ENCODE measurements at regions not wholly inside any gene's neighbourhood (a gene's known extent, or its start where the extent isn't known, plus 50 kb on each side); places are given as distances from the start of the nearest gene placed in this dataset.

DNA sequence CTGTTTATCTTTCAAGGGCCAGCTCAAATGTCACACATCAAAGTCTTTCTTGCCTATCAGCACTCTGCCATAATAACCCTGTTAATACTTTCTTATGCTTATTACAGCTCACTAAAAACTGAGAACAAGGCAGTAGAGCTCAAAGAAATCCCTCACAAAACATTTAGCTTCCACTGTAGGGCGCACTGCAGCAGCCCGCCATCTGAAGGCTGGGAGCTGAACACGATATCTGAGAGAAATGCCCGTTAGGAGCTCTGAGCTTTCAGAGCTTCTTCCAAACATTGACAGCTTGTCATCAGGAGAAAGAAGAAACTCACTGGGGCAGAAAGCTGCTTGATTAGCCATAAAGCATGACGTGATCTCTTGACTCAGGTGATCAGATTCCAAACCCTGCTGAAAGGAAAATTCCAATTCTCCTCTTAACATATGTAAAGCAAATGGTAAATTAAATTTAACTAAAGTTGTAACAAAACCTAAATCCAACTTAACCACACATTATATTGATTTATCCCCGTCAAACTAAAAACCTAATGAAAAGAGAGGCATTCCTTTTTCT, 175.7 kb downstream of the C12orf50 start:
- H3K4me3 Mint-ChIP-seq: no peak overlapping the region
- no peaks in the 10 kb centered on the region for H3K9me3 Mint-ChIP-seq
- no peak overlapping the region for H3K27ac Mint-ChIP-seq
- H3K27me3 Mint-ChIP-seq (ENCODE audit: insufficient read depth): peaks cover 2% of the 10 kb centered on the region; the same call in 1 of the 2 replicates
- TF ChIP-seq, protein P1, sequence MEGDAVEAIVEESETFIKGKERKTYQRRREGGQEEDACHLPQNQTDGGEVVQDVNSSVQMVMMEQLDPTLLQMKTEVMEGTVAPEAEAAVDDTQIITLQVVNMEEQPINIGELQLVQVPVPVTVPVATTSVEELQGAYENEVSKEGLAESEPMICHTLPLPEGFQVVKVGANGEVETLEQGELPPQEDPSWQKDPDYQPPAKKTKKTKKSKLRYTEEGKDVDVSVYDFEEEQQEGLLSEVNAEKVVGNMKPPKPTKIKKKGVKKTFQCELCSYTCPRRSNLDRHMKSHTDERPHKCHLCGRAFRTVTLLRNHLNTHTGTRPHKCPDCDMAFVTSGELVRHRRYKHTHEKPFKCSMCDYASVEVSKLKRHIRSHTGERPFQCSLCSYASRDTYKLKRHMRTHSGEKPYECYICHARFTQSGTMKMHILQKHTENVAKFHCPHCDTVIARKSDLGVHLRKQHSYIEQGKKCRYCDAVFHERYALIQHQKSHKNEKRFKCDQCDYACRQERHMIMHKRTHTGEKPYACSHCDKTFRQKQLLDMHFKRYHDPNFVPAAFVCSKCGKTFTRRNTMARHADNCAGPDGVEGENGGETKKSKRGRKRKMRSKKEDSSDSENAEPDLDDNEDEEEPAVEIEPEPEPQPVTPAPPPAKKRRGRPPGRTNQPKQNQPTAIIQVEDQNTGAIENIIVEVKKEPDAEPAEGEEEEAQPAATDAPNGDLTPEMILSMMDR (IDR thresholded peaks at IDR 0.05): no peak
- no peaks in the 10 kb centered on the region for H3K36me3 Mint-ChIP-seq (ENCODE audit: low read depth)
- no peak for DNase-seq
- no peaks in the 10 kb centered on the region for H3K4me1 Mint-ChIP-seq (ENCODE audit: low read depth)

DNA sequence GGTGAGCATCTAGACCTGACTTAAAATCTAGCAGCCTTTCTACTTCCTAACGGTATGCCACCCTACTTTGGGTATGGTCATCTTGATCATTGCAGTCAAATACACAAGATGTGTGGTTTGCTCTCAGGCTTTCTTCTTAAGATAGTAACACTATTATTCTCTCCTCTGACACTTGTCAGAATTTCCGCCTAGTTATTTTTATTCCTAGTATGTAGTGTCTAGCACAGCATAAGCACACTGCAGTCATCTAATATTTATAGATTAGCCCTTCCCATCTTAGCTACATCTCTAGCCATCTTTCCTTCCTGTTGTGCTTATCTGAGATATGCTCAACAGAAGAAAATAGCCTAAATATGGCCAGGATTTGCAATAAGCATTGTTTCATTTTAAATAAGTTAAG, 180.1 kb downstream of the C12orf50 start:
- no peak for DNase-seq
- no peaks in the 10 kb centered on the region for H3K4me1 Mint-ChIP-seq (ENCODE audit: low read depth)
- TF ChIP-seq, protein P1 (IDR thresholded peaks at IDR 0.05): no peak

DNA sequence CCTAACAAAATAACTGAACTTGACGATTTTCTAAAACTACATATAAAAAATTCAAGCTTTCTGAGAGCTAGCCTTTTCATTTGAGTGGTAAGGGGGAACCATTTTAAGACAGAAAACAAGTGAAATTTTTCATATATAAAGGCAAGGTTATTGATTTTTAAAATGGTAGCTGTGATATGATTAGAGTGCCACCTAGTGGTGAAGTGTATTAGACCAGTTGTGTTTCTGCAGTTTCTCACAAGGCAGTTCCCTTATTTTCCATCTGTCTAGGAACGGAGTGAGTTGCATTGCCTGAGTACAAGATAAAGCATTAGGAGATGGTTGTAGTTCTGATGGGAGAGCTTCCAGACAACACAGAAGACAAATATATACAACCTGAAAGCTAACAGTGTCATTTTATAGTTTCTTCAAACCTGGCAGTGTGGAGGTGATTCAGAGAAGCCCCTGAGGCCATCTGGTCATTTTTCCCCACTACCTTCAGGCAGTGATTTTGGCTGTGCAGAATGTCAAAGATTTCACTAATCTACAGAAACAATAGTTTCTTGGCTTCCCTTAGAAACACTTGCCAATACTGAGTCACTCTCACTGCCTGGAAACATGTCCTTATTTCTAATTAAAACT, 180.8 kb downstream of the C12orf50 start:
- Mint-ChIP-seq H3K27me3 (ENCODE audit: insufficient read depth) (no peaks in the 10 kb centered on the region), H3K4me3 (no peak overlapping the region), H3K27ac (no peak overlapping the region), H3K9me3 (no peaks in the 10 kb centered on the region), H3K36me3 (ENCODE audit: low read depth) (no peaks in the 10 kb centered on the region), H3K4me1 (ENCODE audit: low read depth) (no peaks in the 10 kb centered on the region)
- TF ChIP-seq, protein P1 (IDR thresholded peaks at IDR 0.05): peak; percentile 96
- DNase-seq: peak; percentile 43

More for the DNA sequence above, 180.1 kb downstream of the C12orf50 start:
- Mint-ChIP-seq H3K36me3 (ENCODE audit: low read depth) (no peaks in the 10 kb centered on the region), H3K27ac (no peak overlapping the region), H3K4me3 (no peak overlapping the region), H3K27me3 (ENCODE audit: insufficient read depth) (no peaks in the 10 kb centered on the region), H3K9me3 (no peaks in the 10 kb centered on the region)

DNA sequence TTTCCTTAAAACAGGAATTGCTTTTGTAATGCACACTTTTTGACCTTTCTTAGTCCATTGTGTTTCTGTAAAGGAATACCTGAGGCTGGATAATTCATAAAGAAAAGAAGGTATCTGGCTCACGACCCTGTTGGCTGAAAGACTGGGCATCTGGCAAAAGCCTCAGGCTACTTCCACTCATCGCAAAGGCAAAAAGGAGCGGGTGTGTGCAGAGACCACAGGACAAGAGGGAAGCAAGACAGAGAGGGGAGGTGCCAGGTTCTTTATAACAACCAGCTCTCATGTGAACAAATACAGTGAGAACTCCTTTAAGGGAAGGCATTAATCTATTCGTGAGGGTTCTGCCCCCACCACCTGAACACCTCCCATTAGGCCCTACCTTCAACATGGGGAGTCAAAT, 182.1 kb downstream of the C12orf50 start:
- Mint-ChIP-seq H3K36me3 (ENCODE audit: low read depth) (no peaks in the 10 kb centered on the region), H3K4me3 (no peak overlapping the region), H3K27me3 (ENCODE audit: insufficient read depth) (no peaks in the 10 kb centered on the region), H3K27ac (no peak overlapping the region), H3K9me3 (no peaks in the 10 kb centered on the region), H3K4me1 (ENCODE audit: low read depth) (no peaks in the 10 kb centered on the region)
- DNase-seq: no peak
- TF ChIP-seq, protein P1 (IDR thresholded peaks at IDR 0.05): no peak

DNA sequence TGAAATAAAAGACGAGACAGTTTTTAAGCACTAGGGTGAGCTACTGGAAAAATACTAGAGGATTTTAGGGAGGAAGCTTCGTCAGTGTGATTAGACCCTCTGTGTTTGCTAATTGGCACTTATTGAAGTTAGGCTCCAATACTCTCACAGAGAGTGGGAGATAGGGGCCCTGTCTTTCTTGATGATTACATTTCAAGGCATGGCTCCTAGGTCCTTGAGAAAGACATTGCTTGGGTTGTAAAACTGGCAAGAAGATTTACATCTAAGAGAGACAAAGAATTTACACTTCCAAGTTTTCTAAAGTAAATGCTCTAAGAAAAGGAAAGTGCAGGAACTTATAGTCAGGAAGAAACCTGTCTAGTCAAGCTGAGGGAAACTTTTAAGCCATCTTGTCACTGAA, 183.2 kb downstream of the C12orf50 start:
- Mint-ChIP-seq H3K9me3 (no peaks in the 10 kb centered on the region), H3K36me3 (ENCODE audit: low read depth) (no peaks in the 10 kb centered on the region), H3K4me1 (ENCODE audit: low read depth) (no peaks in the 10 kb centered on the region), H3K27ac (no peak overlapping the region), H3K4me3 (no peak overlapping the region), H3K27me3 (ENCODE audit: insufficient read depth) (no peaks in the 10 kb centered on the region)
- TF ChIP-seq, protein P1 (IDR thresholded peaks at IDR 0.05): no peak
- DNase-seq: no peak
